ENCODE measurements at regions not wholly inside any gene's neighbourhood (a gene's known extent, or its start where the extent isn't known, plus 50 kb on each side); places are given as distances from the start of the nearest gene placed in this dataset.

GRCh38 chr13:57784633-57785032 lies 153.1 kb downstream of the PCDH17 start:
- no peak for DNase-seq (ENCODE audit: low read depth in 2 of 3, low spot score in 1 of 3)

GRCh38 chr13:57787058-57787791 lies 155.7 kb downstream of the PCDH17 start:
- no peak for DNase-seq (ENCODE audit: low read depth in 2 of 3, low spot score in 1 of 3)

- no peak for DNase-seq (ENCODE audit: low read depth in 2 of 3, low spot score in 1 of 3)
Measured at GRCh38 chr13:57799624-57800023, 168.1 kb downstream of the PCDH17 start.

- DNase-seq (ENCODE audit: low read depth in 2 of 3, low spot score in 1 of 3) = no peak
Measured at GRCh38 chr13:57813651-57814050, 182.1 kb downstream of the PCDH17 start.

GRCh38 chr13:57815600-57815999 lies 184.1 kb downstream of the PCDH17 start:
- no peak for DNase-seq (ENCODE audit: low read depth in 2 of 3, low spot score in 1 of 3)

GRCh38 chr13:57820924-57821323 lies 189.4 kb downstream of the PCDH17 start:
- no peak for DNase-seq (ENCODE audit: low read depth in 2 of 3, low spot score in 1 of 3)

GRCh38 chr13:57823704-57824103 lies 192.2 kb downstream of the PCDH17 start:
- no peak for DNase-seq (ENCODE audit: low read depth in 2 of 3, low spot score in 1 of 3)

GRCh38 chr13:57824121-57824520 lies 192.6 kb downstream of the PCDH17 start:
- DNase-seq (ENCODE audit: low read depth in 2 of 3, low spot score in 1 of 3) = no peak

- no peak for DNase-seq (ENCODE audit: low read depth in 2 of 3, low spot score in 1 of 3)
Measured at GRCh38 chr13:57825066-57825465, 193.5 kb downstream of the PCDH17 start.

- no peak for DNase-seq (ENCODE audit: low read depth in 2 of 3, low spot score in 1 of 3)
Measured at GRCh38 chr13:57829496-57829895, 198.0 kb downstream of the PCDH17 start.

GRCh38 chr13:57832187-57832586 lies 200.6 kb downstream of the PCDH17 start:
- DNase-seq (ENCODE audit: low read depth in 2 of 3, low spot score in 1 of 3) = no peak

- DNase-seq (ENCODE audit: low read depth in 2 of 3, low spot score in 1 of 3) = no peak
Measured at GRCh38 chr13:57837801-57838200, 206.3 kb downstream of the PCDH17 start.

GRCh38 chr13:57843521-57843920 lies 212.0 kb downstream of the PCDH17 start:
- no peak for DNase-seq (ENCODE audit: low read depth in 2 of 3, low spot score in 1 of 3)

GRCh38 chr13:57846600-57847173 lies 215.1 kb downstream of the PCDH17 start:
- DNase-seq (ENCODE audit: low read depth in 2 of 3, low spot score in 1 of 3) = no peak

GRCh38 chr13:57857945-57858344 lies 226.4 kb downstream of the PCDH17 start:
- no peak for DNase-seq (ENCODE audit: low read depth in 2 of 3, low spot score in 1 of 3)

GRCh38 chr13:57858376-57858775 lies 226.8 kb downstream of the PCDH17 start:
- DNase-seq (ENCODE audit: low read depth in 2 of 3, low spot score in 1 of 3) = no peak

- DNase-seq (ENCODE audit: low read depth in 2 of 3, low spot score in 1 of 3) = no peak
Measured at GRCh38 chr13:57862879-57863278, 231.3 kb downstream of the PCDH17 start.

GRCh38 chr13:57865600-57866294 lies 234.2 kb downstream of the PCDH17 start:
- DNase-seq (ENCODE audit: low read depth in 2 of 3, low spot score in 1 of 3) = no peak

- no peak for DNase-seq (ENCODE audit: low read depth in 2 of 3, low spot score in 1 of 3)
Measured at GRCh38 chr13:57874530-57874929, 243.0 kb downstream of the PCDH17 start.

GRCh38 chr13:57877601-57878000 lies 246.1 kb downstream of the PCDH17 start:
- DNase-seq (ENCODE audit: low read depth in 2 of 3, low spot score in 1 of 3) = no peak

GRCh38 chr13:57878291-57878690 lies 246.7 kb downstream of the PCDH17 start:
- no peak for DNase-seq (ENCODE audit: low read depth in 2 of 3, low spot score in 1 of 3)

GRCh38 chr13:57897225-57897624 lies 265.7 kb downstream of the PCDH17 start:
- DNase-seq (ENCODE audit: low read depth in 2 of 3, low spot score in 1 of 3) = no peak

Measured in stimulated activated CD4-positive, alpha-beta T cell treated with anti-CD3 and anti-CD28 coated beads, Interleukin-12 subunit alpha, Interleukin-12 subunit beta, amount 100 ng/mL, for 48 hours (primary cell).